GM12891 (cell line): ENCODE measurements at regions not wholly inside any gene's neighbourhood (a gene's known extent, or its start where the extent isn't known, plus 50 kb on each side); places are given as distances from the start of the nearest gene placed in this dataset.

Experiments
- DNase-seq: peaks from one replicate; pipeline ENCODE4 v3.0.0; 2011; ENCODE audit warnings: low spot score; ENCODE audit not compliant: insufficient read length
- FAIRE-seq: peaks from 2 replicates; lab custom pipeline; 2011; peaks lifted over from hg19 to GRCh38; lab: Jason Lieb, UNC
- PAX5 ChIP-seq: IDR thresholded peaks from 2 replicates; pipeline ENCODE4 v1.6.1; 2011; ENCODE audit warnings: low read length, moderate library complexity, mild to moderate bottlenecking; ENCODE audit not compliant: insufficient read depth, severe bottlenecking
- POLR2A ChIP-seq: IDR thresholded peaks from 2 replicates; pipeline ENCODE4 v1.6.1; 2011; ENCODE audit warnings: low read depth, low read length, control low read depth
- POLR2AphosphoS5 ChIP-seq: IDR thresholded peaks from 2 replicates; pipeline ENCODE4 v1.6.1; 2011; ENCODE audit warnings: low read depth, low read length, control low read depth
- POU2F2 ChIP-seq: IDR thresholded peaks from 2 replicates; pipeline ENCODE4 v1.6.1; 2011; ENCODE audit warnings: low read depth, mild to moderate bottlenecking, control low read depth, low read length, moderate library complexity
- SPI1 ChIP-seq: IDR thresholded peaks from 2 replicates; pipeline ENCODE4 v1.6.1; 2011; ENCODE audit warnings: low read depth, low read length, control low read depth
- TAF1 ChIP-seq: IDR thresholded peaks from 2 replicates; pipeline ENCODE4 v1.6.1; 2011; ENCODE audit warnings: low read depth, low read length, control low read depth

- no peak for FAIRE-seq
- no peak for DNase-seq
- TF ChIP-seq POLR2A: no peak
- no peak for TF ChIP-seq POLR2AphosphoS5
- no peak for TF ChIP-seq PAX5
- TF ChIP-seq SPI1: no peak
- TF ChIP-seq POU2F2: no peak
- TF ChIP-seq TAF1: no peak
These were observed 170.4 kb upstream of the KCNN2 start for GRCh38 chr5:114191441-114191840.

- no peak for FAIRE-seq
- no peak for DNase-seq
- TF ChIP-seq POU2F2: no peak
- TF ChIP-seq POLR2AphosphoS5: no peak
- TF ChIP-seq POLR2A: no peak
- TF ChIP-seq TAF1: no peak
- TF ChIP-seq SPI1: no peak
- no peak for TF ChIP-seq PAX5
These were observed 169.8 kb upstream of the KCNN2 start for GRCh38 chr5:114192108-114192507.

GRCh38 chr5:114201332-114201731 lies 160.5 kb upstream of the KCNN2 start:
- no peak for DNase-seq
- no peak for FAIRE-seq
- TF ChIP-seq TAF1 (no peak), POU2F2 (no peak), PAX5 (no peak), POLR2A (no peak), SPI1 (no peak), POLR2AphosphoS5 (no peak)

GRCh38 chr5:114204923-114205322 lies 156.9 kb upstream of the KCNN2 start:
- FAIRE-seq: no peak
- no peak for DNase-seq
- no peak for TF ChIP-seq SPI1

- FAIRE-seq: no peak
- no peak for DNase-seq
- TF ChIP-seq POLR2A: no peak
- no peak for TF ChIP-seq POU2F2
- no peak for TF ChIP-seq TAF1
- no peak for TF ChIP-seq SPI1
- no peak for TF ChIP-seq POLR2AphosphoS5
- TF ChIP-seq PAX5: no peak
These were observed 155.2 kb upstream of the KCNN2 start for GRCh38 chr5:114206640-114207039.

DNA sequence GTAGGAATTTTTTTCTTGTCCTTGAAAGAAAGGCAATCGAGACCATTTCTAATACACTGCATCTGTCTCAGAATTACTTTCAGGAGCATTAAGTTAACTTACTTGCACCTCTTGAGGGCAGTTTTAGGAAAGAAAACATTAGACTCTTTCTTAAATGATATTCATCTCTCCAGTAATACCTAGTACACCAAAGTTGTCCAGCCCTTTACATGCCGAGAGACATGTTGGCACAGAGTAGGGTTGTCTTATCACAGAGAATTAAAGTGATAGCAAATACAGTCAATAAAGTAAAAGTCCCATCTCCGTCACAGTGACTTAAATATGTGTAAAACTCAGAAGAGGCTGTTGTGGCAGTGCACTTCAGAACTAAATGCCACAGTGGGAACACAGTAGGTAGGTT lies 154.3 kb upstream of the KCNN2 start:
- FAIRE-seq (no peak), DNase-seq (no peak)
- TF ChIP-seq PAX5: no peak
- TF ChIP-seq POU2F2: no peak
- TF ChIP-seq TAF1: no peak
- no peak for TF ChIP-seq POLR2A
- no peak for TF ChIP-seq POLR2AphosphoS5
- TF ChIP-seq SPI1: no peak

DNA sequence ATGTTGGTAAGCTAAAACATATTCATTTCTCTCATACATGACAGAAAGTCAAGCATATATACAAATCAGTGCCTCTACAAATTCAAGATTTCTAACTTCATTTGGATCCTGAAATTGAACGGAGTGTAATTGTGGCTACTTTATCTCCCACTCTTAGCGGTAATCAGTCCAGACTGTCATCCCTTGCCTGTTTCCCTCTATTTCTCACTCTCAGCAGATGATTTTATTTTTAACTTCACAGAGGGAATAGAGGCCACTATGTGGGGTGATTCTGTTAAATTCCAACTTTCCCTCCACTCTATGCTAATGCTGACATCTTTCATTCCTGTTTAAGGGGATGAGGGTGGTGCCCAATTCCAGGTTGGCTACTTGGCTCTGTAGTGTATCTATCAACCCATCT lies 153.8 kb upstream of the KCNN2 start:
- FAIRE-seq (no peak), DNase-seq (no peak)
- TF ChIP-seq PAX5: no peak
- TF ChIP-seq TAF1: no peak

GRCh38 chr5:114208588-114208987 lies 153.3 kb upstream of the KCNN2 start:
- FAIRE-seq (no peak), DNase-seq (no peak)
- no peak for TF ChIP-seq POU2F2
- no peak for TF ChIP-seq PAX5
- TF ChIP-seq POLR2AphosphoS5: no peak
- no peak for TF ChIP-seq TAF1
- no peak for TF ChIP-seq SPI1
- TF ChIP-seq POLR2A: no peak

DNA sequence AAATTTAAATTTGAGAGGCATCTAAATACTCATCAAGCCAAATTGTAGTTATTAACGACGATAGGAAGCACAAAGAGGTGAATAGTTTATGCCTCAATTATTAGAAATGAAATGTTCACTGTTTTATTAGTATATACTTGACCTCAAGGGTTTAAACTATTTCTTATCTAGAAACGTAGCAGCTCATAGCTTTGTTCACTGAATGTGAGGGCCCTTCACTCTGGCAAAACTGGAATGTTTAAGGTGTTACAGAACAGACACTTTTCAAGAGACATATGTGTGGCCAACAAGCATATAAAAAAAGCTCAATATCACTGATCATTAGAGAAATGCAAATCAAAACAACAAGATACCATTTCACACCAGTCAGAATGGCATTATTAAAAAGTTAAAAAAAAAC lies 151.2 kb upstream of the KCNN2 start:
- no peak for DNase-seq
- FAIRE-seq: no peak
- TF ChIP-seq PAX5 (no peak), POLR2A (no peak), POLR2AphosphoS5 (no peak), TAF1 (no peak), POU2F2 (no peak), SPI1 (no peak)

DNA sequence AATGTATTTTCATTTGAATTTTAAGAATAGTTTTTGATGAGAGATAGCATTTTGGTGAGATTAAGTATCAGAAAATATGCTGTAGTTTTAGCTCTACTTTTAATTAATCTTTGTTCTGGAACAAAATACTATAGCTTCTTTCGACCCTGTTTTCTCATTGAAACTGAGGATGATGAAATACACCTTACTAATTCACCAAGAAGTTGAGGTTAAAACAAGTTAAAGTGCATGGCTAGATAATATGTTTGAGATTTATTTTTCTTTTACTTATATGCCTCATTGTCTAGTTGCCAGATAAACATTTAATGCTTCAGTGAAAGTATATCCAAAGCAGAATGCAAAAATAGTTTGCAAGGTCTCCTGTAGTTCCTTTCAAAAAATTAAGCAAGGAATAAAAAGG lies 140.1 kb upstream of the KCNN2 start:
- DNase-seq: no peak
- FAIRE-seq: no peak
- TF ChIP-seq TAF1 (no peak), POLR2AphosphoS5 (no peak), POU2F2 (no peak), POLR2A (no peak), SPI1 (no peak), PAX5 (no peak)

DNA sequence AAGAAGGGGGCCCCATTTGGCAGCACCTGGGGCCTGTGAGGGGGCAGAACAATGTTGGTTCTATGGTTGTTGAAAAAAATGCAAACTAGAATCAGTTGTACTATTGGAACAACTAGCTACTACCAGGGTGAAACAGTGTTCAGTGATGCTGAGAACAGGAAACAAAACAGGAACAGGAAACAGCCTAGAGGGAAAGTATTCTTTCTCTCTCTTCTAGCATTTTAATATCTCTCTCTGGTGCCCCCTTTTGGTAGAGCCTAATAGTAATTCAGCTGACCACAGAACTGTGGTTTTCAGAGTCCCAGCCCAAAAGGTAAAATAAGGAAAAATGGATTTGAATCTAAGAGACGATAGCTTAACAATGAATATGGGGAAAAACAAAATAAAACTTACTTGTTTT lies 138.0 kb upstream of the KCNN2 start:
- DNase-seq (no peak), FAIRE-seq (no peak)

More for the DNA sequence above, 138.0 kb upstream of the KCNN2 start:
- TF ChIP-seq PAX5 (no peak), POLR2AphosphoS5 (no peak), POLR2A (no peak), TAF1 (no peak), POU2F2 (no peak), SPI1 (no peak)
